Upper lobe of left lung (tissue), 4 donors: ENCODE measurements at regions not wholly inside any gene's neighbourhood (a gene's known extent, or its start where the extent isn't known, plus 50 kb on each side); places are given as distances from the start of the nearest gene placed in this dataset.

Experiments
- EP300 ChIP-seq, 4 donors: sonication (generic); formaldehyde crosslinking; IDR thresholded peaks; one replicate each; pipeline ENCODE4 v1.5.1; 2017; ENCODE audit warnings: antibody characterized with exemption in 4 of 4, control low read depth in 2 of 4
- POLR2AphosphoS5 ChIP-seq, 2 donors: sonication (generic); formaldehyde crosslinking; IDR thresholded peaks; one replicate each; pipeline ENCODE4 v1.5.1; 2017; ENCODE audit warnings: antibody characterized with exemption in 2 of 2
- TF ChIP-seq, protein P1 (sequence below), 6 experiments: fragments of 450-650 bp in 4 of 6; fragments of 200-600 bp in 2 of 6; sonication (generic) in 2 of 6; IDR thresholded peaks; one replicate each; pipeline ENCODE4 v1.5.1; 2016 to 2019; ENCODE audit warnings: antibody characterized with exemption in 6 of 6

DNA sequence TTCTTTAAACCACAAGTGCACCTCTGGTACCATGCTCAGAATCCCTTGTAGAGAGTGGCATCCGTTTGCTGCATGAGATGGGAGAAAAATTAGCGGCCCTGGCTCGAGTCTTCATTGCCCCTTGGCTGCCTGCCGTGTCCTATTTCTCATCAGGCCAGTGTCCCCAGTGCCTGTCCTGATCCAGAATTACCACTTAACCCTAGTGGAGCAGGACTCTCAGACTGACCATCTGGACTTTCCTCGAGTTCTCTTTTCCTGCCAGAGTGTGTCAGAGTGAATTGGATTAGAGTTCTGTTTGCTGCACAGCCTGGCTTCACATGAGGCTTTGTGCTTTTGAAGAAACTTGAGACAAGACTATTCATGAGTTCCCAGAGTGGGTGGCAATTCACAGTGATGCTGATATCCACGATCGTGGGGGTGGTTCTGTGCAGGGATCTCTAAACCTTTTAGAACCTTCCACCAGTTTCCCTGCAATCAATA is 92.6 kb downstream of the C9orf152 start:
- TF ChIP-seq, protein P1, sequence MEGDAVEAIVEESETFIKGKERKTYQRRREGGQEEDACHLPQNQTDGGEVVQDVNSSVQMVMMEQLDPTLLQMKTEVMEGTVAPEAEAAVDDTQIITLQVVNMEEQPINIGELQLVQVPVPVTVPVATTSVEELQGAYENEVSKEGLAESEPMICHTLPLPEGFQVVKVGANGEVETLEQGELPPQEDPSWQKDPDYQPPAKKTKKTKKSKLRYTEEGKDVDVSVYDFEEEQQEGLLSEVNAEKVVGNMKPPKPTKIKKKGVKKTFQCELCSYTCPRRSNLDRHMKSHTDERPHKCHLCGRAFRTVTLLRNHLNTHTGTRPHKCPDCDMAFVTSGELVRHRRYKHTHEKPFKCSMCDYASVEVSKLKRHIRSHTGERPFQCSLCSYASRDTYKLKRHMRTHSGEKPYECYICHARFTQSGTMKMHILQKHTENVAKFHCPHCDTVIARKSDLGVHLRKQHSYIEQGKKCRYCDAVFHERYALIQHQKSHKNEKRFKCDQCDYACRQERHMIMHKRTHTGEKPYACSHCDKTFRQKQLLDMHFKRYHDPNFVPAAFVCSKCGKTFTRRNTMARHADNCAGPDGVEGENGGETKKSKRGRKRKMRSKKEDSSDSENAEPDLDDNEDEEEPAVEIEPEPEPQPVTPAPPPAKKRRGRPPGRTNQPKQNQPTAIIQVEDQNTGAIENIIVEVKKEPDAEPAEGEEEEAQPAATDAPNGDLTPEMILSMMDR (IDR thresholded peaks at IDR 0.05) = no peak
- TF ChIP-seq POLR2AphosphoS5 (IDR thresholded peaks at IDR 0.05) (no peak), EP300 (IDR thresholded peaks at IDR 0.05) (no peak)
